ENCODE measurements at regions not wholly inside any gene's neighbourhood (a gene's known extent, or its start where the extent isn't known, plus 50 kb on each side); places are given as distances from the start of the nearest gene placed in this dataset.

GRCh38 chr9:88934876-88935535, 56.3 kb upstream of the S1PR3 start:
- Mint-ChIP-seq H3K4me1 (ENCODE audit: low read depth in 2 of 2) (no peaks in the 10 kb centered on the region), H3K36me3 (peaks cover 4% of the 10 kb centered on the region), H3K9me3 (peaks cover 3% of the 10 kb centered on the region), H3K27me3 (peaks cover 34 to 77% of the 10 kb centered on the region in 2 donors), H3K4me3 (no peak overlapping the region), H3K27ac (no peak overlapping the region)
- ATAC-seq (no peak), DNase-seq (ENCODE audit: low spot score) (no peak)

GRCh38 chr9:88936132-88936531, 55.1 kb upstream of the S1PR3 start:
- H3K36me3 Mint-ChIP-seq, result peaks cover 4% of the 10 kb centered on the region
- DNase-seq (ENCODE audit: low spot score), result no peak
- H3K27me3 Mint-ChIP-seq, result peaks cover 27 to 72% of the 10 kb centered on the region in 2 donors
- no peak overlapping the region for H3K27ac Mint-ChIP-seq
- ATAC-seq, result no peak
- no peaks in the 10 kb centered on the region for H3K4me1 Mint-ChIP-seq (ENCODE audit: low read depth in 2 of 2)
- no peaks in the 10 kb centered on the region for H3K9me3 Mint-ChIP-seq
- H3K4me3 Mint-ChIP-seq, result no peak overlapping the region

- Mint-ChIP-seq H3K36me3 (peaks cover 4% of the 10 kb centered on the region), H3K4me1 (ENCODE audit: low read depth in 2 of 2) (no peaks in the 10 kb centered on the region), H3K9me3 (no peaks in the 10 kb centered on the region), H3K27ac (no peak overlapping the region), H3K4me3 (no peak overlapping the region), H3K27me3 (peaks cover 27 to 71% of the 10 kb centered on the region in 2 donors)
- DNase-seq (ENCODE audit: low spot score), result no peak
- ATAC-seq, result no peak
These were observed 54.6 kb upstream of the S1PR3 start for GRCh38 chr9:88936668-88937067.

GRCh38 chr9:88937248-88937647, 54.0 kb upstream of the S1PR3 start:
- no peaks in the 10 kb centered on the region for H3K4me1 Mint-ChIP-seq (ENCODE audit: low read depth in 2 of 2)
- DNase-seq (ENCODE audit: low spot score) (no peak), ATAC-seq (no peak)
- H3K27me3 Mint-ChIP-seq, result peaks cover 22 to 65% of the 10 kb centered on the region in 2 donors
- H3K27ac Mint-ChIP-seq, result no peak overlapping the region
- H3K4me3 Mint-ChIP-seq, result no peak overlapping the region
- no peaks in the 10 kb centered on the region for H3K9me3 Mint-ChIP-seq
- peaks cover 4% of the 10 kb centered on the region for H3K36me3 Mint-ChIP-seq

- no peaks in the 10 kb centered on the region for H3K9me3 Mint-ChIP-seq
- no peak for ATAC-seq
- H3K36me3 Mint-ChIP-seq, result peaks cover 3% of the 10 kb centered on the region
- H3K27me3 Mint-ChIP-seq, result peaks cover 23 to 61% of the 10 kb centered on the region in 2 donors
- H3K27ac Mint-ChIP-seq, result no peak overlapping the region
- DNase-seq (ENCODE audit: low spot score), result no peak
- no peaks in the 10 kb centered on the region for H3K4me1 Mint-ChIP-seq (ENCODE audit: low read depth in 2 of 2)
- H3K4me3 Mint-ChIP-seq, result no peak overlapping the region
These were observed 53.1 kb upstream of the S1PR3 start for GRCh38 chr9:88938189-88938588.

Data from natural killer cell treated with Interleukin-12 subunit alpha and Interleukin-12 subunit beta and Interleukin-15 and Interleukin-18, amount 100 ng/mL, for 72 hours (primary cell).